ENCODE measurements at regions not wholly inside any gene's neighbourhood (a gene's known extent, or its start where the extent isn't known, plus 50 kb on each side); places are given as distances from the start of the nearest gene placed in this dataset.
"Not testable (repeated sequence)": the region's sequence is repeated elsewhere in the genome, so short reads cannot be mapped to it uniquely, and the experiment has no call there.

- Histone ChIP-seq H3K4me1 (ENCODE audit: control insufficient read depth in 5 of 5, insufficient read depth in 5 of 5, low read length in 5 of 5) (no peaks in the 10 kb centered on the region), H3K27me3 (ENCODE audit: control insufficient read depth in 3 of 3, insufficient read depth in 3 of 3, low read length in 2 of 3) (no peaks in the 10 kb centered on the region), H3K9me3 (ENCODE audit: control insufficient read depth in 4 of 4, insufficient read depth in 3 of 4, low read length in 3 of 4) (peaks cover 0 to 3% (median 0%) of the 10 kb centered on the region in 4 donors), H3K36me3 (ENCODE audit: control insufficient read depth in 4 of 4, insufficient read depth in 4 of 4, low read length in 4 of 4) (no peaks in the 10 kb centered on the region), H3K4me3 (no peak overlapping the region), H3K9ac (ENCODE audit: insufficient read depth in 1 of 2, low read length in 2 of 2) (no peak overlapping the region), H3K27ac (ENCODE audit: low read depth in 1 of 2, low read length in 1 of 2) (no peak overlapping the region)
- TF ChIP-seq, protein P1, sequence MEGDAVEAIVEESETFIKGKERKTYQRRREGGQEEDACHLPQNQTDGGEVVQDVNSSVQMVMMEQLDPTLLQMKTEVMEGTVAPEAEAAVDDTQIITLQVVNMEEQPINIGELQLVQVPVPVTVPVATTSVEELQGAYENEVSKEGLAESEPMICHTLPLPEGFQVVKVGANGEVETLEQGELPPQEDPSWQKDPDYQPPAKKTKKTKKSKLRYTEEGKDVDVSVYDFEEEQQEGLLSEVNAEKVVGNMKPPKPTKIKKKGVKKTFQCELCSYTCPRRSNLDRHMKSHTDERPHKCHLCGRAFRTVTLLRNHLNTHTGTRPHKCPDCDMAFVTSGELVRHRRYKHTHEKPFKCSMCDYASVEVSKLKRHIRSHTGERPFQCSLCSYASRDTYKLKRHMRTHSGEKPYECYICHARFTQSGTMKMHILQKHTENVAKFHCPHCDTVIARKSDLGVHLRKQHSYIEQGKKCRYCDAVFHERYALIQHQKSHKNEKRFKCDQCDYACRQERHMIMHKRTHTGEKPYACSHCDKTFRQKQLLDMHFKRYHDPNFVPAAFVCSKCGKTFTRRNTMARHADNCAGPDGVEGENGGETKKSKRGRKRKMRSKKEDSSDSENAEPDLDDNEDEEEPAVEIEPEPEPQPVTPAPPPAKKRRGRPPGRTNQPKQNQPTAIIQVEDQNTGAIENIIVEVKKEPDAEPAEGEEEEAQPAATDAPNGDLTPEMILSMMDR (IDR thresholded peaks at IDR 0.05; ENCODE audit: control extremely low read depth, extremely low read depth) = no peak
- ATAC-seq (ENCODE audit: insufficient read depth, low FRiP score) (no peak), DNase-seq (no peak)
- 56 to 60% methylated on average over 6 of the region's 6 CpGs for WGBS, 2 donors
These were observed 175.6 kb upstream of the ATP10A start for GRCh38 chr15:26038693-26039092.

DNA sequence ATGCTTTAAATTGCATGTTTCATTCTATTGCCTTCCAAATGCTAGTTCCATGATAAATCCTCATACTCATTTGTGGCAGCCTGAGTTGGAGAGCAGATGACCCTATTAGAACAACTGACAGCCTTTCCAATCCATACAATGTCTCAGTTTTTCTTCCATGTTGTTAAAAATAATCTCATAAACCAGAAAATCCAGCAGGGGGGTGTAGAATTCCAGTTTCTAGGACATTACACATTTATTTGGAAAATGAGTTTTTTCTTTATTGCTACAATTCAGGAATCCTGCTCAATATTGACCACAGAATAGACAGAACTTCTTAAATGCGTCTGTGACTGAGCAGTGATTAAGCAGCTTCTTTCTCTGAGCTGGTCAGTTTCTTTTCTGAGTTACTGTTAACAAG lies 174.2 kb upstream of the ATP10A start:
- Histone ChIP-seq H3K9ac (ENCODE audit: insufficient read depth in 1 of 2, low read length in 2 of 2) (no peak overlapping the region), H3K9me3 (ENCODE audit: control insufficient read depth in 4 of 4, insufficient read depth in 3 of 4, low read length in 3 of 4) (peaks cover 0 to 2% (median 0%) of the 10 kb centered on the region in 4 donors), H3K4me1 (ENCODE audit: control insufficient read depth in 5 of 5, insufficient read depth in 5 of 5, low read length in 5 of 5) (no peaks in the 10 kb centered on the region), H3K36me3 (ENCODE audit: control insufficient read depth in 4 of 4, insufficient read depth in 4 of 4, low read length in 4 of 4) (no peaks in the 10 kb centered on the region), H3K27ac (ENCODE audit: low read depth in 1 of 2, low read length in 1 of 2) (no peak overlapping the region), H3K27me3 (ENCODE audit: control insufficient read depth in 3 of 3, insufficient read depth in 3 of 3, low read length in 2 of 3) (no peaks in the 10 kb centered on the region), H3K4me3 (no peak overlapping the region)
- ATAC-seq (ENCODE audit: insufficient read depth, low FRiP score) (no peak), DNase-seq (peak in 1 of 3 donors; percentile 9)
- TF ChIP-seq, protein P1 (IDR thresholded peaks at IDR 0.05; ENCODE audit: control extremely low read depth, extremely low read depth) = no peak
- 63 to 83% methylated on average over 1 of the region's 1 CpG for WGBS, 2 donors

GRCh38 chr15:26033493-26033892 lies 170.4 kb upstream of the ATP10A start:
- TF ChIP-seq, protein P1 (IDR thresholded peaks at IDR 0.05; ENCODE audit: control extremely low read depth, extremely low read depth) = no peak
- Histone ChIP-seq H3K27ac (ENCODE audit: low read depth in 1 of 2, low read length in 1 of 2) (no peak overlapping the region), H3K36me3 (ENCODE audit: control insufficient read depth in 4 of 4, insufficient read depth in 4 of 4, low read length in 4 of 4) (no peaks in the 10 kb centered on the region), H3K27me3 (ENCODE audit: control insufficient read depth in 3 of 3, insufficient read depth in 3 of 3, low read length in 2 of 3) (no peaks in the 10 kb centered on the region), H3K4me3 (no peak overlapping the region), H3K9ac (ENCODE audit: insufficient read depth in 1 of 2, low read length in 2 of 2) (no peak overlapping the region), H3K9me3 (ENCODE audit: control insufficient read depth in 4 of 4, insufficient read depth in 3 of 4, low read length in 3 of 4) (no peaks in the 10 kb centered on the region), H3K4me1 (ENCODE audit: control insufficient read depth in 5 of 5, insufficient read depth in 5 of 5, low read length in 5 of 5) (no peaks in the 10 kb centered on the region)
- ATAC-seq (ENCODE audit: insufficient read depth, low FRiP score) (no peak), DNase-seq (no peak)
- WGBS, 2 donors = 74 to 89% methylated on average over 2 of the region's 2 CpGs

- no peaks in the 10 kb centered on the region for H3K27me3 ChIP-seq (ENCODE audit: control insufficient read depth in 3 of 3, insufficient read depth in 3 of 3, low read length in 2 of 3)
- TF ChIP-seq, protein P1 (IDR thresholded peaks at IDR 0.05; ENCODE audit: control extremely low read depth, extremely low read depth) = no peak
- WGBS, 2 donors = 74 to 80% methylated on average over 9 of the region's 9 CpGs
These were observed 169.2 kb upstream of the ATP10A start for GRCh38 chr15:26032162-26032846.

DNA sequence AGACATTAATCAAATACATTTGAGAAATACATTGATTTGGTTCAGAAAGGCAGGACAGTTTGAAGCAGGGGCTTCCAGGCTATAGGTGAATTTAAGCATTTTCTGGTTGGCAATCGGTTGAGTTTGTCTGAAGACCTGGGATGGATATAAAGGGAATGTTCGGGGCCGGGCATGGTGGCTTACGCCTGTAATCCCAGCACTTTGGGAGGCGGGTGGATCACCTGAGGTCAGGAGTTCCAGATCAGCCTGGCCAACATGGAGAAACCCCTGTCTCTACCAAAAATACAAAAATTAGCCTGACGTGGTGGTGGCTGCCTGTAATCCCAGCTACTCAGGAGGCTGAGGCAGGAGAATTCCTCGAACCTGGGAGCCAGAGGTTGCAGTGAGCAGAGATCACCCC lies 166.5 kb upstream of the ATP10A start:
- H3K9me3 ChIP-seq (ENCODE audit: control insufficient read depth in 4 of 4, insufficient read depth in 3 of 4, low read length in 3 of 4); DNase-seq; H3K27ac ChIP-seq (ENCODE audit: low read depth in 1 of 2, low read length in 1 of 2); H3K4me3 ChIP-seq; H3K9ac ChIP-seq (ENCODE audit: insufficient read depth in 1 of 2, low read length in 2 of 2); H3K27me3 ChIP-seq (ENCODE audit: control insufficient read depth in 3 of 3, insufficient read depth in 3 of 3, low read length in 2 of 3); ATAC-seq (ENCODE audit: insufficient read depth, low FRiP score); H3K36me3 ChIP-seq (ENCODE audit: control insufficient read depth in 4 of 4, insufficient read depth in 4 of 4, low read length in 4 of 4); H3K4me1 ChIP-seq (ENCODE audit: control insufficient read depth in 5 of 5, insufficient read depth in 5 of 5, low read length in 5 of 5): not testable (repeated sequence)
- 83 to 88% methylated on average over 7 of the region's 7 CpGs for WGBS, 2 donors

More at GRCh38 chr15:26032162-26032846, 169.2 kb upstream of the ATP10A start:
- Histone ChIP-seq H3K27ac (ENCODE audit: low read depth in 1 of 2, low read length in 1 of 2) (no peak overlapping the region), H3K36me3 (ENCODE audit: control insufficient read depth in 4 of 4, insufficient read depth in 4 of 4, low read length in 4 of 4) (no peaks in the 10 kb centered on the region), H3K4me1 (ENCODE audit: control insufficient read depth in 5 of 5, insufficient read depth in 5 of 5, low read length in 5 of 5) (no peaks in the 10 kb centered on the region), H3K4me3 (no peak overlapping the region), H3K9ac (ENCODE audit: insufficient read depth in 1 of 2, low read length in 2 of 2) (no peak overlapping the region), H3K9me3 (ENCODE audit: control insufficient read depth in 4 of 4, insufficient read depth in 3 of 4, low read length in 3 of 4) (no peaks in the 10 kb centered on the region)
- ATAC-seq (ENCODE audit: insufficient read depth, low FRiP score) = no peak
- DNase-seq = no peak

All from lung (tissue), 11 donors.